HepG2 (cell line): ENCODE measurements at regions not wholly inside any gene's neighbourhood (a gene's known extent, or its start where the extent isn't known, plus 50 kb on each side); places are given as distances from the start of the nearest gene placed in this dataset.

Experiments used
- ARID5B ChIP-seq: IDR thresholded peaks from 2 replicates; pipeline ENCODE4 v1.4.0; 2020; ENCODE audit warnings: mild to moderate bottlenecking, missing genetic modification reagents
- CHD4 ChIP-seq: fragments of 200-600 bp; sonication (generic); IDR thresholded peaks from 2 replicates; pipeline ENCODE4 v1.7.0; 2017; ENCODE audit warnings: mild to moderate bottlenecking, low read length, borderline replicate concordance
- DMTF1 ChIP-seq: sonication (generic); formaldehyde crosslinking; IDR thresholded peaks from 2 replicates; pipeline ENCODE4 v1.4.0; 2020; ENCODE audit warnings: mild to moderate bottlenecking, missing genetic modification reagents
- FOXK1 ChIP-seq: sonication (generic); formaldehyde crosslinking; IDR thresholded peaks from 2 replicates; pipeline ENCODE4 v1.4.0; 2020; ENCODE audit warnings: low read depth, missing genetic modification reagents, borderline replicate concordance
- IKZF5 ChIP-seq: IDR thresholded peaks from 2 replicates; pipeline ENCODE4 v1.6.1; 2018; ENCODE audit warnings: missing genetic modification reagents, mild to moderate bottlenecking, missing compliant biosample characterization
- PRDM15 ChIP-seq: sonication (generic); formaldehyde crosslinking; IDR thresholded peaks from 2 replicates; pipeline ENCODE4 v1.4.0; 2020; ENCODE audit warnings: missing genetic modification reagents
- RFXANK ChIP-seq: IDR thresholded peaks from 2 replicates; pipeline ENCODE4 v1.6.1; 2016
- ZFX ChIP-seq: sonication (generic); formaldehyde crosslinking; IDR thresholded peaks from 2 replicates; pipeline ENCODE4 v1.4.0; 2020; ENCODE audit warnings: mild to moderate bottlenecking, low read depth, missing genetic modification reagents, moderate library complexity
- ZNF207 ChIP-seq: fragments of 450-650 bp; IDR thresholded peaks from 2 replicates; pipeline ENCODE4 v1.6.1; 2016; ENCODE audit warnings: antibody characterized with exemption, borderline replicate concordance
- ZNF280D ChIP-seq: sonication (generic); formaldehyde crosslinking; IDR thresholded peaks from 2 replicates; pipeline ENCODE4 v1.5.1; 2020; ENCODE audit warnings: mild to moderate bottlenecking, missing genetic modification reagents
- ZNF432 ChIP-seq: sonication (generic); formaldehyde crosslinking; IDR thresholded peaks from 2 replicates; pipeline ENCODE4 v1.5.0; 2020; ENCODE audit warnings: missing genetic modification reagents, mild to moderate bottlenecking, borderline replicate concordance
- ZNF446 ChIP-seq: sonication (generic); formaldehyde crosslinking; IDR thresholded peaks from 2 replicates; pipeline ENCODE4 v1.5.0; 2020; ENCODE audit warnings: mild to moderate bottlenecking, missing genetic modification reagents
- ZNF563 ChIP-seq: sonication (generic); formaldehyde crosslinking; IDR thresholded peaks from 2 replicates; pipeline ENCODE4 v1.8.0; 2022; ENCODE audit warnings: mild to moderate bottlenecking, moderate library complexity, missing genetic modification reagents

GRCh38 chr17:72446525-72447250 is 325.9 kb downstream of the SOX9 start (continued):
- TF ChIP-seq ARID5B (CRISPR knock-in tag) (0 out of 2 replicates have a peak, but pooled peaks have one; percentile 8), ZNF280D (CRISPR knock-in tag) (peak; percentile 28; the same call in 1 of the 2 replicates), PRDM15 (no peak), DMTF1 (CRISPR knock-in tag) (no peak), ZNF563 (0 out of 2 replicates have a peak, but pooled peaks have one; percentile 50), ZNF432 (CRISPR knock-in tag) (no peak), ZNF207 (no peak), FOXK1 (CRISPR knock-in tag) (0 out of 2 replicates have a peak, but pooled peaks have one; percentile 38), ZFX (CRISPR knock-in tag) (peak; percentile 57), RFXANK (CRISPR knock-in tag) (0 out of 2 replicates have a peak, but pooled peaks have one; percentile 49), ZNF446 (no peak), IKZF5 (CRISPR knock-in tag) (peak; percentile 32; the same call in 1 of the 2 replicates), CHD4 (peak; percentile 46; the same call in 1 of the 2 replicates)
